HG02763 (cell line): ENCODE measurements at regions not wholly inside any gene's neighbourhood (a gene's known extent, or its start where the extent isn't known, plus 50 kb on each side); places are given as distances from the start of the nearest gene placed in this dataset.
"Not testable (repeated sequence)": the region's sequence is repeated elsewhere in the genome, so short reads cannot be mapped to it uniquely, and the experiment has no call there.

Source experiments
- ATAC-seq: cut with Tn5 transposase; IDR thresholded peaks from one replicate; pipeline ENCODE4 v1.9.1; 2021; ENCODE audit warnings: mild to moderate bottlenecking, moderate library complexity; ENCODE audit not compliant: unreplicated experiment

DNA sequence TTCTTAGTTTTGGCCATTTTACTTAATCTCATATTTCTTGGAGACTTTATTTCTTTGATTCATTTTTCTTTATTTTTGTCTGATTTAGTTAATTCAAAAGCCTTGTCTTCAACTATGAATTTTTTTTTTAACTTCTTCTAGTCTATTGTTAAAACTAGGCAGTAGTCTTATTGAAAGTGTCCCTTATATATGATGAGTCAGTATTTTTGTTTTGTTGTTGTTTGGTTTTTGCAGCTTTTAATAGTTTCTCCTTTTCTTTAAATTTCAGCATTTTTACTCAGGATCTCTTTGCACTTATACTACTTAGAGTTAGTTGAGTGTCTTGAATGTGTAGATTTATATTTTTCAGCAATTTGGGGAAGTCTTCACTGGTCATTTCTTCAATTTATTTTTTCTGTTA lies 758.5 kb upstream of the CDH8 start:
- ATAC-seq = no peak

DNA sequence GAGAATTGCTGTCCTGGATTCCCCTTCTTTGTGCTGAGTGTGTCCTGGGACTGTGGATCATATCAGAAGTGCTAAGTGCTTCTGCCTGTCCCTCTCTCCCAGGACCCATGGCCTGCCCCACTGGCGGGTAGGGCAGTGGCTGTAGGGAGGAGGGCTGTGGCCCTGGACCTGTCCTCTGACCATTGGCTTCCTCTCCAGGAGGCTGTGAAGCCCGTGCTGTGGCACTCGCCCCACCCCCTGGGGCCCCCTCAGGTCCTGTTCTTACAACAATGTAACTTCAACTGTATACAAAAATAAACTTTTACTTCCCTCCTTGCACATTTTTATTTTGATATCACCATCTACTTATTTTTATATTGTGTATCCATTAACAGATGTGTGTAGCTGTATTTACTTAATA lies 743.8 kb upstream of the CDH8 start:
- not testable (repeated sequence) for ATAC-seq

DNA sequence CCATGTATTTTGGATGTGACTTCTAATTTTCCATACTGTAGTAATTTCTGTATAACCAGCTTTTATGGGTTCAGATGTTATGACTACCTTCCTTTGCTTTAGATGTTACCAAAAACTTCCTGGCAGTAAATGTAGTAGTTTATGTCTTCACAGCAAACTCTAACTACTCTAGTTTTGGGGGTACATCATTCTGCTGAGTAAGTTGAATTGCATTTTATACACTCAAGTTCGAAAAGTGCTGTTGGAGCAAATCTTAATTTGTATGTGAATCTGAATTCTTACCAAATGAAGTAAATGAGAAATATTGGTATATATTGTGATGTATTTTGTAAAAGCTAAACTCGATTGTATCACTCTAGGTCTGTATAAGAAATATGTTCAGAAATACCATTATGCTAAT lies 728.3 kb upstream of the CDH8 start:
- ATAC-seq = no peak

DNA sequence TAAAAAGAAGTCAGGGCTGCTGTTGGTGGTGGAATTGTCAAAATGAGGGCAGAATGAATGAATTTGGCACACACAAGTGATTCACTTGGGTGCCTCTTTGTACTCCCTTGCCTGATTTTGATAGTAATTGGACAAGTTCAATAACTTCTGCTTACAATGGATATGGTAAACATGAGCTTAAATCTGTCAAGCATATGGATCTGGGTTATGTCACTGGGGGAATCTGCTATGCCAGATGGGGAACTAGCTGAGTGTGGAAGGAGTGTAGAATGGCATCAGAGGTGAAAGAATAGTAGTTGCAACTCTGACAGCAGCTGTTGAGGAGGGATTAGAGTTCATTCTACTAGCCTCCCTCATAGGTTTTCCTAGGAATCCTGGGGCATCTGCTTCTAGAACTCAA lies 724.2 kb upstream of the CDH8 start:
- ATAC-seq = no peak

- ATAC-seq = no peak
Observed at GRCh38 chr16:62755938-62756337, 719.7 kb upstream of the CDH8 start.

DNA sequence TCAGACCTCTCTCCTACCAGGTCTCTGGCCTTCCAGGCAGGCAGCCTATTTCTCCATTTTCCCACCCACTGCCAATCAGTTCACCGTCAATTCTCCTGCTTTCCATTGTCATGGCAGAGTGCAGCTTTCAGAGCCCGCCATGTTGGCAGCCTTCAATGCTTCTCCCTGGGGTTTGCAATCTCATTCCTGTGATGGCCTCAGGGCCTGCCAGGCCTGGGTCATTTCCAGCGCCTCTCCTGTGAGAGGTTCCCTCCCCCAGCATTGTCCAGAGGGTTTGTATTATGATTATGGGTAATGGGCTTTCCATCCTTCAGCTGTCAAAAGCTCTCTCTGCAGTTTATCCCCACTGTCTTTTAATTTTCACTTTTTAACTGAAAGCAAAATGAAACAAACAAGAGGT lies 716.6 kb upstream of the CDH8 start:
- no peak for ATAC-seq

GRCh38 chr16:62751218-62751617 lies 715.0 kb upstream of the CDH8 start:
- ATAC-seq = no peak

GRCh38 chr16:62741692-62742091 lies 705.5 kb upstream of the CDH8 start:
- no peak for ATAC-seq

DNA sequence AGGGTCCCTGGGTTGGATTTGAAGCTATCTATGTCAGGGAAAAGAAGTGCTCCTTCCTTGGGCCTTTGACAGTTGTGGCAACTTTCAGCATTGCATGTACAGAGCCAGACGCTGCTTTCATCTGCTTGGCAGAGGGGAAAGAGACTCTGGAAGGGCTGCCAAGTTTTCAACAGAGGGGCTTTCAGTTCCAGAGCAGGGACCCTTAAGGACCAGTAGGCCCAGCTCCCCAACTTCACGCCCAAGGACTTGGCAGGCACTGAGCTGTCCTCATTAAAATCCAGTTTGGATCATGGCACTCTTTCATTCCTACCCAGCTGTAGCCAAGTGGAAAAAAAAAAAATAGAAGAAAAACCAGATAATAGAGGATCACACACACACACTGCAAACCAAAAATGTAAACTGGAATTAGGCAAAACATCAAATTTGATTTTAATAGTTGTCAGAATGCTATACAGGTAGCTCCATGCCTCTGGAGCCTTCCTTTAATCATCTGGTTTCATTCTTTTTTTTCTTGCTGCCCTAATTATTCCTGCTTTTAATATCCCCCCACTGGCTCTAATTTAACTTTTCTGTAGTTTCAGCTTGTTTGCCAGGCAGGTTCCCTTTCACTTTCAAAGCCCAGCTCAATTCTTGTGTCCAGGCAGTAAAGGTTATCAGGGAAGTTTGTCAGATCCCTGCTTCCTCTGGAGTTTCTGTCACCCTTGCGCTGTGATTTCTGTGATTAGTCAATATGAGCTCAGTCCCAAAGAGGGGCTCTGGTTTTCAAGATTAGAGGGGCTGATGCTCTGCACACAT lies 702.6 kb upstream of the CDH8 start:
- no peak for ATAC-seq

GRCh38 chr16:62732092-62732491 lies 695.9 kb upstream of the CDH8 start:
- no peak for ATAC-seq

GRCh38 chr16:62724670-62725269 lies 688.5 kb upstream of the CDH8 start:
- not testable (repeated sequence) for ATAC-seq

GRCh38 chr16:62720651-62721050 lies 684.4 kb upstream of the CDH8 start:
- no peak for ATAC-seq

DNA sequence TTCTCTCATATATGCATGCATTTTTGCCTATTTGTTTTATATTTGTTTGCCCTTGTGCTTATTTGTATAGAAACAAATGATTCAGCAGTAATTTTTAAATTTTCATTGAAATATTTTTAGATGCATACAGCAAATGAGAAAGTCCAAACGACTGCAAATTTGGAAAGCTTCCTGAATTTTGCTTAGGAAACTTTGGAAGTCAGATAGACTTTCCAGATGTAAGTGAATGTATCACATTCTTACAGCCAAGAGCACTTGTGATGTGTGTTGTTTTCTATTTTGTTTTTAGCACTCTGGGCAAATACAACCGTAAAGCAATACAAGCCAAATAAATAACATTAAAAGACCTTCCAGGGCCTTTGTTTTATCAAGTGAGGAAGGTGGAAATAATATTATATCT lies 680.8 kb upstream of the CDH8 start:
- no peak for ATAC-seq

DNA sequence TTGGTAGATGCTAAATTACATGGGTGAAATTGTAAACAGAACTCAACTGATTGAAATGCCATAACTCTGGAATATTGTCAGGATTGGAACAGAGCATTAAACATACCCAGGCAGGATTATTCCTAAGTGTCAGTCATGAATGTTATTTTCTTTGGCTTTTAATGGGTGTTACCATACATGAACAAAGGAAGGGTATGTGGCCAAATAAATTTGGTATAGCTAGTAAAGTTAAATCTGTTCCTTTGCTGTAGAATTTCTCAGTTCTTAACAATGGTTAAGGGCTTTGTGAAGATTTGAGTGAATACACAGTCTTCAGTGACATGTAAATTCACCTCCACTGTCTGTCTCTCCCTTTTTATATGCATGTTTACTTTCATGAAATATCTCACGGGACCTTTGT lies 679.5 kb upstream of the CDH8 start:
- ATAC-seq = no peak

- no peak for ATAC-seq
Observed at GRCh38 chr16:62712566-62712965, 676.3 kb upstream of the CDH8 start.

- no peak for ATAC-seq
Observed at GRCh38 chr16:62711797-62712196, 675.6 kb upstream of the CDH8 start.

DNA sequence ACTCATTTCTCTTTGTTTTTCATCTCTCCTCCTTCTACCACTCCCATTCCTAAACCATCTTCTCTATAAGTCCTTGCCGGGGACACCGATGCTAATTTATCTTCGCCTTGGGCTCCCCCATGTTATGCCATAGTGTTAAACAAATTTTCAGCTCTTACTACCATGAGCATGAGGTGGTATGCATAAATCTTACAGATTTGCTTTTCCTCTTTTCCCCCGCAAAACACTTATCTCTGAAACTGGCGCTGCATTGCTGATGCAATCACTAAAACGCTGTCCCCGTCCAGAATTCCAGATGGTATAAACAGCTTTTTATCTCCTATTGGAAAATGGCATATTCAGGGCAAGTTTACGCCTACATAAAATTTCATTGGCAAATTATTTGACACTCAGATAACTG lies 673.6 kb upstream of the CDH8 start:
- no peak for ATAC-seq

- no peak for ATAC-seq
Observed at GRCh38 chr16:62701426-62701825, 665.2 kb upstream of the CDH8 start.

DNA sequence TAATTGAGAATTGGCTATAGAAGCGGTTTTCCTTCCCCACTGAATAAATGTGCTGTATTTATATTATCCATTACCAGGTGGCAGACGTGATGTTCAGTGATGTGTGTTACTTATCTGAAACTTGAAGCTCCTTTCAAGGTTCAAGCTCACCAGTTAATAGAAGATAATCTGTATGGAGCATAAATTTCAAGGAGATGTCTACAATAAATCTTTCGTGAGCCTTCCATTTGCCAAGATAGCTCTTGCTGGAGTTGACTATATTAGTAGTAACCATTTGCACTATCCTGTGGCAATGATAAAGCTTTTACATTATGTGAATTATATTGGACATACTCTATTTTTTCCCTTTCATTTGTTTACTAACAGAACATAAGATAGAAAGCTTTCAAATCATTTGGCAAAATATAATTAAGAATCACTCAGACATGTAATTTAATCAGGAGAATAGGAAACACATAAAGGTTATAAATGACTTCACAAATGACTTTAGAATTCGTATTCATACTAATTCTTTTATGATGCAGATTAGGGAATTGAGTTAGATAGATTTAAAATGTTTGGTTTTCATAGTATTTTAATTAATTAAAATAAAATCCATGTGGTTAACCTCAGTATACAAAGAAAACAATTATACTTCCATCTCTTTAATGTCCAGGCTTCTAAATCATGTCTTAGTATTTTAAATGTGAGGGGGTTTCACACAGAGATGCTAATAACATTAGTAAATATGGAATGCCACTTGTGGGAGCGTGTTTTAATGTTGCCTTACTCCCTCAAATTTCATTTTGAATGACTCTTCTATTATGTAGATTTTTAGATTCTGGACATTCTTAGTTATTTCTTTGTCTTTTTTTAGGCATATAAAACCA lies 664.4 kb upstream of the CDH8 start:
- no peak for ATAC-seq

DNA sequence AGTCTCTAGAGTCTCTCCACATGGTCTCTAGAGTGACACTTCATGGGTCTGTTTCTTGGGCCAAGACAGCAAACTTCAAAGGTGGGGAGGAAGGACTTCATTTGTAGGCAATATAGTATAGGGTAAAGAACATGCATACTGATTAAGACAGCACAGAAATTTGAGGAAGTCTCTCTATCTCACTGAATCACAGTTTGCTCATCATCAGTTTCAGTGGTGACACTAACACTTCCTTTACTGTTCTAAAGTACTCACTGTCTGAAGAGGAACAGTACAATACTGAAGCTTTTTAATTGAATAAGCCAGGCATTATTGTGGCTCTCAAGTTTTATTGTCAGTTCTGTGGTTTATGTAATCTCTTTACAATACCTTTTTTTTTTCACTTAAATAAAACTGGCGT lies 656.4 kb upstream of the CDH8 start:
- no peak for ATAC-seq

DNA sequence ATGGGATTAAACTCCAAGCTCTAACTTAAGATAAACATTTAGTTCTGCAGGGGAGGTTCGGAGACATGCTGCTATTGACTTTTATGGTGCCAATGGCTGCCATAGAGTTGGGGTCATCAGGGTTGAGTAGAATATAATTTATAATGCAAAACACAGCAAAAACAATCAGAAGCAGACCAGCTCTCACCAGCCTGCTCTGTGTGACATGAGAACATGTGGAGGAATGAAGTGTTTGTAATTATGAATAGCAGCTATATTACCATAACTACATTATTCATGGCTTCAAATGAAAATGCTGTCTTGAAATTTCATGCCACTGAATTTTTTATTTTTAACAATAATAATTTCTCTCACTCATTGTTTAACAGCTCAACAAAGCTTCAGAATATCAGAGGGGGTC lies 645.6 kb upstream of the CDH8 start:
- no peak for ATAC-seq

DNA sequence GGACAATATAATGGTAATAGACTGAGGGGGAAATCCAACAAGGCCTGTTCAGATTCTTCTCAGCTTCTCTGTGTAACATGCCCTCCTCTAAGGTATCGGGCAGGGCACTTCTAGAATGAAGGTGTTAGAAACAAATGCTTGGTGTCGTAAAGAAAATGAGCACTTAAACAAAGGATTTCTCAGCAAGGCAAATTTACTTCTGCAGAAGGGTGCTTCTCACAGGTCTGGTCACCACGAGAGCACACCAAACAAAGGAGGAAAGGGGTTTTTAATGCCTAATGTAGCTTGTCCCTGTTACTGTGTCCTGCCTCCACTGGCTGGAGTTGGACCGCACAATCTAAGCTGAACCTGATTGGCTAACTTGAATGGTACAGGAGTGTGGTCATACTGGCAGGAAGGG lies 642.6 kb upstream of the CDH8 start:
- no peak for ATAC-seq
